ENCODE measurements at regions not wholly inside any gene's neighbourhood (a gene's known extent, or its start where the extent isn't known, plus 50 kb on each side); places are given as distances from the start of the nearest gene placed in this dataset.

DNA sequence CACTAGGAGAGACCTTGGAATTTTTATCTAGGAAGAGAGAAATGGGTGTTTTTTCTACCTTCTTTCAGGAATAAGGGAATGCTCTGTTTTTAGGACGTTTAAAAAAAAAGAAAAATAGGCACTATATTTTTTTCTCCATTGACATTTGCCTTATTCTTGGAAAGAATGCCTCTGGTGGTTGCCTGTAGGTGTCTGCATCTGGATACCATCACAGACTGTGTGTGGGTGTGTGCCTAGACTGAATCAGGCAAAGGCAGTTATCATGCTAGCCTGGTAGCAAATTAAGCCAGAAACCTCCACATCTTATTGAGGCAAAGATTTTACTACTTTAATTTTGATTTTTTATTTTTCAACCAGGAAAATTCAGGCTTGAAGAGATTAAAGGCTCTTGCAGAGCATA, 513.6 kb upstream of the KCNMB2 start:
- no peaks in the 10 kb centered on the region for H3K4me1 ChIP-seq
- WGBS, 3 donors, result 83 to 90% (median 84%) methylated on average over 1 of the region's 1 CpG
- DNase-seq (no peak), ATAC-seq (no peak)
- no peaks in the 10 kb centered on the region for H3K27me3 ChIP-seq (ENCODE audit: insufficient read depth in 3 of 3, low read length in 2 of 3)
- H3K4me3 ChIP-seq, result no peak overlapping the region
- H3K9me3 ChIP-seq, result no peaks in the 10 kb centered on the region
- no peak overlapping the region for H3K27ac ChIP-seq
- TF ChIP-seq, protein P1, sequence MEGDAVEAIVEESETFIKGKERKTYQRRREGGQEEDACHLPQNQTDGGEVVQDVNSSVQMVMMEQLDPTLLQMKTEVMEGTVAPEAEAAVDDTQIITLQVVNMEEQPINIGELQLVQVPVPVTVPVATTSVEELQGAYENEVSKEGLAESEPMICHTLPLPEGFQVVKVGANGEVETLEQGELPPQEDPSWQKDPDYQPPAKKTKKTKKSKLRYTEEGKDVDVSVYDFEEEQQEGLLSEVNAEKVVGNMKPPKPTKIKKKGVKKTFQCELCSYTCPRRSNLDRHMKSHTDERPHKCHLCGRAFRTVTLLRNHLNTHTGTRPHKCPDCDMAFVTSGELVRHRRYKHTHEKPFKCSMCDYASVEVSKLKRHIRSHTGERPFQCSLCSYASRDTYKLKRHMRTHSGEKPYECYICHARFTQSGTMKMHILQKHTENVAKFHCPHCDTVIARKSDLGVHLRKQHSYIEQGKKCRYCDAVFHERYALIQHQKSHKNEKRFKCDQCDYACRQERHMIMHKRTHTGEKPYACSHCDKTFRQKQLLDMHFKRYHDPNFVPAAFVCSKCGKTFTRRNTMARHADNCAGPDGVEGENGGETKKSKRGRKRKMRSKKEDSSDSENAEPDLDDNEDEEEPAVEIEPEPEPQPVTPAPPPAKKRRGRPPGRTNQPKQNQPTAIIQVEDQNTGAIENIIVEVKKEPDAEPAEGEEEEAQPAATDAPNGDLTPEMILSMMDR (IDR thresholded peaks at IDR 0.05), result no peak
- intact Hi-C loops (cut with DNase I), result no loop called here
- H3K36me3 ChIP-seq (ENCODE audit: insufficient read depth in 1 of 2, low read depth in 1 of 2), result no peaks in the 10 kb centered on the region

DNA sequence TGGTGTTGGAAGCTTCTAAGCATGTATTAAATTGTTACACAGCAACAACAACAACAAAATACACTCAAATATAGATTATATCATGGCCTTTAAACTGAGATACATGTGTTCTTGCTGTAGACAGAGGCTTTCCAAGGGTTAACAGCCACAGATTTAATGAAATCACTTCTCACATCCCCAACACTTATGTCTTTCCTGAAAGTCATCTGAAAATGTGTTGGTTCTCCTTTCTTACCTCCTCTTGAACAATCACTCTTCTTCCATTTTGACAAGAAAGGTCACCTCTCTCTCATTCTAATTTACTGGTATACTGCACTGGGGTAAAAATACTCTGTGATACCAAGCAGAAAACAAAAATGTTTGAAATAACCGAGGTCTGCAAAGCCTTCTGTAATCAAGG, 507.3 kb upstream of the KCNMB2 start:
- H3K27ac ChIP-seq, result no peak overlapping the region
- H3K9me3 ChIP-seq, result no peaks in the 10 kb centered on the region
- ATAC-seq (no peak), DNase-seq (no peak)
- no peaks in the 10 kb centered on the region for H3K36me3 ChIP-seq (ENCODE audit: insufficient read depth in 1 of 2, low read depth in 1 of 2)
- no peak overlapping the region for H3K4me3 ChIP-seq
- no peaks in the 10 kb centered on the region for H3K4me1 ChIP-seq
- 78 to 85% (median 79%) methylated on average over 1 of the region's 1 CpG for WGBS, 3 donors
- TF ChIP-seq, protein P1 (IDR thresholded peaks at IDR 0.05), result no peak
- intact Hi-C loops (cut with DNase I), result no loop called here
- H3K27me3 ChIP-seq (ENCODE audit: insufficient read depth in 3 of 3, low read length in 2 of 3), result no peaks in the 10 kb centered on the region

DNA sequence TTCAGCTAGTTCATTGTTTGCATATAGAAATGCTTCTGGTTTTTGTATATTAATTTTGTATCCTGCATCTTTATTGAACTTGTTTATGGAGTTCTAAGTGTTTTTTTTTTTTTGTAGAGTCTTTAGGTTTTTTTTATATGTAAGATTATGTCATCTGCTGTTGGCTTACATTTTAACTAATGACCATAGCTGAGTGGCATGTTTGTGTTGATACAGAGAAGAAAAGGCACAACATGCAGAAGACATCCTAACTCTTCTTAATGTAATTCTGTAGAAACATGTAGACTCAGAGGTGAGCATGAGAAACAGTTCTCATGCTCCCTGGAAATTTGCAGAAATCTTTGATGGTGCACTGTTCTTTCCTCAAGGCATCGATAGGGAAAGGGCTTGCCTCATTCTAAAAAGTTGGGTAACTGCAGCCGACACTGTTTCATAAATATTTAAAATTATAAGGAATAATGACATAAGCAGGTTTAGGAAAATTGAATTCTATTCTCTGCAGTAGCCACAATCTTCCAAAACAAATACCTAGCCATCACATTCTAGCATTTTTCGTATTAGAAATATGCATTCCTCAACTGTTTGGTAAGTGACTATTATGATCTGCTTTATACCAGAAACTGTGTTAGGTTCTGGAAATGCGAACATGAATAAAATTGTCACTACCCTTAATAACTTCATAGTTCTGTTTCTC, 499.6 kb upstream of the KCNMB2 start:
- H3K27ac ChIP-seq, result no peak overlapping the region
- DNase-seq (no peak), ATAC-seq (no peak)
- 93 to 97% (median 96%) methylated on average over 4 of the region's 4 CpGs for WGBS, 3 donors
- TF ChIP-seq, protein P1 (IDR thresholded peaks at IDR 0.05), result no peak
- H3K9me3 ChIP-seq, result no peaks in the 10 kb centered on the region
- H3K4me3 ChIP-seq, result no peak overlapping the region
- H3K36me3 ChIP-seq (ENCODE audit: insufficient read depth in 1 of 2, low read depth in 1 of 2), result no peaks in the 10 kb centered on the region
- no peaks in the 10 kb centered on the region for H3K4me1 ChIP-seq
- intact Hi-C loops (cut with DNase I), result no loop called here
- no peaks in the 10 kb centered on the region for H3K27me3 ChIP-seq (ENCODE audit: insufficient read depth in 3 of 3, low read length in 2 of 3)

DNA sequence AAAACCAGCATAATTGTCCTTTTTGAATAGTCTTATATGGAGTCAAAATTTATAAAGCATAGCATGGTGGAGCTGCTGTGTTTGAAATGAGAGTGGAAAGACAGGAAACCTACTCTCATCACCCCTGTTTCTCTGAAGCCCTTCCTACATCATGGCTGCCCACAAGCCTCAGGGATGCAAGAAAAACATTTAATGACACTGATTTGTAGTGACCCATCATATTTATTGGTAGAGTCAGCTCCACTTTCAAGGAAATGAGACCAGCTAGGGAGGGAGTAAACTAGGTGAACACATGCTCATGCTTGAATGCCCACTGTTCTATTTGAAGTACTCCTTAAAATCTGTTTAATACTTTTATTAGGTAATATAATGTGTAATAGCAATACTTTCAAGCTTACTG, 494.3 kb upstream of the KCNMB2 start:
- Histone ChIP-seq H3K27ac (no peak overlapping the region), H3K4me3 (no peak overlapping the region), H3K4me1 (no peaks in the 10 kb centered on the region), H3K27me3 (ENCODE audit: insufficient read depth in 3 of 3, low read length in 2 of 3) (no peaks in the 10 kb centered on the region), H3K36me3 (ENCODE audit: insufficient read depth in 1 of 2, low read depth in 1 of 2) (no peaks in the 10 kb centered on the region), H3K9me3 (no peaks in the 10 kb centered on the region)
- DNase-seq (no peak), ATAC-seq (no peak)
- intact Hi-C loops (cut with DNase I), result no loop called here
- TF ChIP-seq, protein P1 (IDR thresholded peaks at IDR 0.05), result no peak

DNA sequence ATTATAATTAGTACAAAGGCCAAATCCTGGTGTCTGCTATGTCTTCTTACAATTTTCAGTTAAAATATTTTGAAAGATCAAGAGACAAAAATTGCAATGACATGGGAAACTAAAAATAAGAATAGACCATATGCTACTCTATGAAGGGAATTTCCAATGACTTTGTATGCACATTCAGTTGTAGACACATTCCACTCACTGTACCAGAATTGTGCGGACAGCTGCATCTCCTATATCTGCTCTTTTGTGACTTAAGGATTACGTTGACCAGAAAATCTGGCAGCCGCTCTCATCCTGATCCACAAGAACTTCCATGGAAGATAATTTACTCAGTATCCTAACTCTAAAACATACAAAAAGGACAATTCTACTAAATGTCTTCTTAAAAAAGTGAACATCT, 493.9 kb upstream of the KCNMB2 start:
- Histone ChIP-seq H3K4me1 (no peaks in the 10 kb centered on the region), H3K27ac (no peak overlapping the region), H3K9me3 (no peaks in the 10 kb centered on the region), H3K36me3 (ENCODE audit: insufficient read depth in 1 of 2, low read depth in 1 of 2) (no peaks in the 10 kb centered on the region), H3K4me3 (no peak overlapping the region), H3K27me3 (ENCODE audit: insufficient read depth in 3 of 3, low read length in 2 of 3) (no peaks in the 10 kb centered on the region)
- TF ChIP-seq, protein P1 (IDR thresholded peaks at IDR 0.05), result no peak
- intact Hi-C loops (cut with DNase I), result no loop called here
- WGBS, 3 donors, result 84 to 90% (median 87%) methylated on average over 3 of the region's 3 CpGs
- DNase-seq, result no peak
- ATAC-seq, result no peak
